Skeletal muscle satellite cell (primary cell): ENCODE measurements at regions not wholly inside any gene's neighbourhood (a gene's known extent, or its start where the extent isn't known, plus 50 kb on each side); places are given as distances from the start of the nearest gene placed in this dataset.
"Not testable (repeated sequence)": the region's sequence is repeated elsewhere in the genome, so short reads cannot be mapped to it uniquely, and the experiment has no call there.

Source experiments
- H3K27me3 ChIP-seq: 2 replicates; pipeline ENCODE4 v1.7.0; 2013; ENCODE audit warnings: low read length; ENCODE audit not compliant: control insufficient read depth, insufficient read depth
- H3K36me3 ChIP-seq: 2 replicates; pipeline ENCODE4 v1.7.0; 2013; ENCODE audit warnings: mild to moderate bottlenecking, control low read depth, low read length; ENCODE audit not compliant: insufficient read depth
- H3K4me1 ChIP-seq: 2 replicates; pipeline ENCODE4 v1.7.0; 2013; ENCODE audit warnings: low read length; ENCODE audit not compliant: control insufficient read depth, insufficient read depth
- H3K4me2 ChIP-seq: 2 replicates; pipeline ENCODE4 v1.7.0; 2013; ENCODE audit warnings: mild to moderate bottlenecking, low read length
- H3K4me3 ChIP-seq: 2 replicates; pipeline ENCODE4 v1.7.0; 2013; ENCODE audit warnings: low read length
- H3K9ac ChIP-seq: 2 replicates; pipeline ENCODE4 v1.7.0; 2013; ENCODE audit warnings: mild to moderate bottlenecking, low read depth, low read length, moderate library complexity
- H3K9me3 ChIP-seq: replicated peaks from 2 replicates; pipeline ENCODE4 v1.7.0; 2013; ENCODE audit warnings: mild to moderate bottlenecking, control low read depth, low read length

- no peak overlapping the region for H3K4me2 ChIP-seq
These were observed 143.5 kb upstream of the PALMD start for GRCh38 chr1:99502400-99502799.

GRCh38 chr1:99503276-99503747 lies 142.6 kb upstream of the PALMD start:
- Histone ChIP-seq H3K4me1 (peaks cover 4% of the 10 kb centered on the region), H3K36me3 (no peaks in the 10 kb centered on the region), H3K4me3 (no peak overlapping the region), H3K9me3 (no peaks in the 10 kb centered on the region), H3K9ac (no peak overlapping the region), H3K4me2 (no peak overlapping the region), H3K27me3 (no peaks in the 10 kb centered on the region)

More at GRCh38 chr1:99502400-99502799, 143.5 kb upstream of the PALMD start:
- no peaks in the 10 kb centered on the region for H3K27me3 ChIP-seq
- H3K4me1 ChIP-seq = peaks cover 4% of the 10 kb centered on the region
- H3K4me3 ChIP-seq = no peak overlapping the region
- H3K9me3 ChIP-seq = no peaks in the 10 kb centered on the region
- no peaks in the 10 kb centered on the region for H3K36me3 ChIP-seq
- H3K9ac ChIP-seq = no peak overlapping the region

GRCh38 chr1:99504287-99504686 lies 141.6 kb upstream of the PALMD start:
- Histone ChIP-seq H3K9ac (no peak overlapping the region), H3K27me3 (no peaks in the 10 kb centered on the region), H3K4me2 (no peak overlapping the region), H3K4me3 (no peak overlapping the region), H3K36me3 (no peaks in the 10 kb centered on the region), H3K9me3 (no peaks in the 10 kb centered on the region), H3K4me1 (peaks cover 4% of the 10 kb centered on the region)

GRCh38 chr1:99506631-99507030 lies 139.3 kb upstream of the PALMD start:
- peaks cover 4% of the 10 kb centered on the region for H3K4me1 ChIP-seq
- H3K4me2 ChIP-seq = no peak overlapping the region
- no peaks in the 10 kb centered on the region for H3K9me3 ChIP-seq
- H3K27me3 ChIP-seq = no peaks in the 10 kb centered on the region
- no peak overlapping the region for H3K4me3 ChIP-seq
- H3K9ac ChIP-seq = no peak overlapping the region
- no peaks in the 10 kb centered on the region for H3K36me3 ChIP-seq

- H3K4me1 ChIP-seq, H3K9me3 ChIP-seq, H3K27me3 ChIP-seq, H3K4me3 ChIP-seq, H3K36me3 ChIP-seq, H3K9ac ChIP-seq, H3K4me2 ChIP-seq: not testable (repeated sequence)
These were observed 138.5 kb upstream of the PALMD start for GRCh38 chr1:99507446-99507845.

GRCh38 chr1:99507906-99508732 lies 137.8 kb upstream of the PALMD start:
- H3K4me1 ChIP-seq = peaks cover 3% of the 10 kb centered on the region
- no peak overlapping the region for H3K4me2 ChIP-seq
- H3K9me3 ChIP-seq = no peaks in the 10 kb centered on the region
- H3K4me3 ChIP-seq = no peak overlapping the region
- no peaks in the 10 kb centered on the region for H3K36me3 ChIP-seq
- H3K9ac ChIP-seq = no peak overlapping the region
- H3K27me3 ChIP-seq = no peaks in the 10 kb centered on the region

- not testable (repeated sequence) for H3K9me3 ChIP-seq, H3K27me3 ChIP-seq, H3K9ac ChIP-seq, H3K4me1 ChIP-seq, H3K36me3 ChIP-seq, H3K4me3 ChIP-seq, H3K4me2 ChIP-seq
These were observed 137.0 kb upstream of the PALMD start for GRCh38 chr1:99508733-99509445.

GRCh38 chr1:99514823-99515552 lies 130.9 kb upstream of the PALMD start:
- H3K4me1 ChIP-seq, H3K4me2 ChIP-seq, H3K9ac ChIP-seq, H3K36me3 ChIP-seq, H3K27me3 ChIP-seq, H3K9me3 ChIP-seq, H3K4me3 ChIP-seq: not testable (repeated sequence)

GRCh38 chr1:99516141-99516540 lies 129.8 kb upstream of the PALMD start:
- Histone ChIP-seq H3K9me3 (no peaks in the 10 kb centered on the region), H3K4me3 (no peak overlapping the region), H3K4me1 (no peaks in the 10 kb centered on the region), H3K9ac (no peak overlapping the region), H3K4me2 (no peak overlapping the region), H3K27me3 (no peaks in the 10 kb centered on the region), H3K36me3 (no peaks in the 10 kb centered on the region)

- no peak overlapping the region for H3K4me3 ChIP-seq
- H3K36me3 ChIP-seq = no peaks in the 10 kb centered on the region
- H3K9ac ChIP-seq = no peak overlapping the region
- H3K27me3 ChIP-seq = no peaks in the 10 kb centered on the region
- H3K9me3 ChIP-seq = no peaks in the 10 kb centered on the region
- H3K4me1 ChIP-seq = no peaks in the 10 kb centered on the region
- H3K4me2 ChIP-seq = no peak overlapping the region
These were observed 125.8 kb upstream of the PALMD start for GRCh38 chr1:99520121-99520520.

GRCh38 chr1:99525331-99525730 lies 120.6 kb upstream of the PALMD start:
- no peak overlapping the region for H3K4me3 ChIP-seq
- no peak overlapping the region for H3K9ac ChIP-seq

More at GRCh38 chr1:99525331-99525730, 120.6 kb upstream of the PALMD start:
- no peak overlapping the region for H3K4me2 ChIP-seq
- no peaks in the 10 kb centered on the region for H3K4me1 ChIP-seq
- H3K27me3 ChIP-seq = no peaks in the 10 kb centered on the region
- no peaks in the 10 kb centered on the region for H3K9me3 ChIP-seq
- H3K36me3 ChIP-seq = no peaks in the 10 kb centered on the region
